ENCODE measurements at regions not wholly inside any gene's neighbourhood (a gene's known extent, or its start where the extent isn't known, plus 50 kb on each side); places are given as distances from the start of the nearest gene placed in this dataset.

DNA sequence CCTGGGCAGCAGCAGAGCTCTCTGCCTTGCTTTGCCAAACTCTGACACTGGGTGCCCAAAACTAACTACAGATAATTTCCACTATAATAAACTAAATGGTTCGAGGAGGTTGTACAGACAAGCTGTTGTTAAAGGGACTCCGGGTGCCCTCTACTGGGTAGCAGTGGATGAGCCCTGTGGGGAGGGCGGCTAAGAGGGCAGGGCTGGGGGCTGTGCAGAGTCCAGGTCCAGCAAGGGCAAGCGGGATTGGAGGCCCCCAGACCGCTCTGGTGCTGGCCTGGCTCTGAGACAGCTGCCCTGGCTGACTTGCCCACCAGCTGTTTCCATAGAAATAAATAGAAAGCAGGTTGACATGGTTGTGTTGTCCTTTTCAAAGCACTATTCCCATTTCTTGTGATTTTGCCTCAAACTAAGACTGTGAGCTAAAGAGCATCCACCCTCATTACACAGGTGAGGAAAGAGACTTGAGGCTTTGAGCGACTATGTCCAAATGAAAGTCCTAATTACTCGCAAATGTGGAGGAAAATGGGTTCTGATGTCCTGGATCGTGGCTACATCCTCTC lies 167.6 kb upstream of the CST7 start:
- DNase-seq (ENCODE audit: insufficient read length, low spot score) (no peak), FAIRE-seq (no peak)

DNA sequence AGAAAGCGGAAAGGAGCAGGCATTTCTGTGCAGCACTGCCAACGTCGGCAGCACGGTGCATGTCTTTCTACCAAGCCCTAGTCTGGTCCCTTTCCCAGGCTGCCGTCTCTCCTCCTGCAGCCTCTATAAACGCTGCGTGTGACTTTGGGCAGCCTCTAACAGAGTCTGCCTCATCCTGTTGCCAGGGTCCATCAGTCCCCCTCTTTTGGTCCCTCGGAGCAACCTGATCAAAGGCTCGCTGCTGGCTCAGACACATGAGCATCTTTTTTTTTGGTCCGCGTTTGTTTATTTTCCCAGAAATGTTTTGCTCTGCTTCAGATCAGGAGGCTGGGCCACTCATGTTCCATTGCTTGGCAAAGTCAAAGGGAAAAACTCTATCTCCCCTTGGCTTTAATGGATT lies 166.8 kb upstream of the CST7 start:
- FAIRE-seq (no peak), DNase-seq (ENCODE audit: insufficient read length, low spot score) (no peak)
- TF ChIP-seq PAX5 (IDR thresholded peaks at IDR 0.05; ENCODE audit: insufficient read depth, low read length, severe bottlenecking) (no peak), POU2F2 (IDR thresholded peaks at IDR 0.05; ENCODE audit: low read depth, low read length) (no peak), POLR2AphosphoS5 (IDR thresholded peaks at IDR 0.05; ENCODE audit: low read depth, low read length) (no peak), POLR2A (IDR thresholded peaks at IDR 0.05; ENCODE audit: low read depth, low read length) (no peak), TAF1 (IDR thresholded peaks at IDR 0.05; ENCODE audit: low read depth, low read length) (no peak), SPI1 (IDR thresholded peaks at IDR 0.05; ENCODE audit: low read depth, low read length) (no peak)

More for the DNA sequence above, 167.6 kb upstream of the CST7 start:
- TF ChIP-seq PAX5 (IDR thresholded peaks at IDR 0.05; ENCODE audit: insufficient read depth, low read length, severe bottlenecking) (no peak), SPI1 (IDR thresholded peaks at IDR 0.05; ENCODE audit: low read depth, low read length) (no peak), POU2F2 (IDR thresholded peaks at IDR 0.05; ENCODE audit: low read depth, low read length) (no peak), POLR2A (IDR thresholded peaks at IDR 0.05; ENCODE audit: low read depth, low read length) (no peak), TAF1 (IDR thresholded peaks at IDR 0.05; ENCODE audit: low read depth, low read length) (no peak), POLR2AphosphoS5 (IDR thresholded peaks at IDR 0.05; ENCODE audit: low read depth, low read length) (no peak)

DNA sequence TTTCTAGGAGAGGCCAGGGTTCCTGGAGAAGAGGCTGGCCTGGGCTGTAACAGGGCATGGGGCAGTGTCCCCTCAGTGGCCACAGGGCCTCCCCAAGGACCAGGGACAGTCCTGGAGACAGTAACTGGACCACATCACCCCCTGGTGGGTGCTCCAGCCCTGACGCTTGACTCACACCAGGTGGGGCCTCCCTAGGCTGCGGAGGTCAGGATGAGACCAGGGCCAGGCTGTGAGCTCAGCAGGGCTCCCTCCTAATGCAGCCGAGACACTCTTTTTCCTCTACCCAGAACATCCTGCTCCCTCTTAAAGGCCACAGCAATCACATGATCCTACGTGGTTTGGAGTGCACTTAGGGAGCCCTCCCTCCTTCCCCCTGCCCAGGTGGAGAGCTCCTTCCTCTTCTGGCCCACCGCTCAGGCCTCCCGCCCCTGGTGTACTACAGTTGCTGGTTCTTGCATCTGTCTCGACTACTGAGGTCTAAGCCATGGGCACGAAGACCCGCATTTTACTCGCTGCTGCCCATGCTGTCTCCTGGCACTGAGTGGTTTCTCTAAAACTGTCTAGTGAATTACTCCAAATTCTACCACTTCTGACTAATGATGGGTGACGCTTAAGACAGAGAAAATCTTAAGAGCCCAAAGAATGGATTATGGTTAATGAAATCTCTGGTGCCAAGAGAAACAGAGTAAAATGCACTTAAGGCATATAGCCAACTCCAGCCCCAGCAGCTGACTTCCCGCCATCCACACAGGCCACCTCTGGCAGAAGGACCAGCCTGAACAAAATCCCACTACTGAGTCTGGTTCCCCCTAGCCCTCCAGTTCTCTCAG lies 166.1 kb upstream of the CST7 start:
- FAIRE-seq, result no peak
- TF ChIP-seq SPI1 (IDR thresholded peaks at IDR 0.05; ENCODE audit: low read depth, low read length) (no peak), TAF1 (IDR thresholded peaks at IDR 0.05; ENCODE audit: low read depth, low read length) (no peak), PAX5 (IDR thresholded peaks at IDR 0.05; ENCODE audit: insufficient read depth, low read length, severe bottlenecking) (no peak), POLR2A (IDR thresholded peaks at IDR 0.05; ENCODE audit: low read depth, low read length) (no peak), POLR2AphosphoS5 (IDR thresholded peaks at IDR 0.05; ENCODE audit: low read depth, low read length) (no peak), POU2F2 (IDR thresholded peaks at IDR 0.05; ENCODE audit: low read depth, low read length) (no peak)
- no peak for DNase-seq (ENCODE audit: insufficient read length, low spot score)

DNA sequence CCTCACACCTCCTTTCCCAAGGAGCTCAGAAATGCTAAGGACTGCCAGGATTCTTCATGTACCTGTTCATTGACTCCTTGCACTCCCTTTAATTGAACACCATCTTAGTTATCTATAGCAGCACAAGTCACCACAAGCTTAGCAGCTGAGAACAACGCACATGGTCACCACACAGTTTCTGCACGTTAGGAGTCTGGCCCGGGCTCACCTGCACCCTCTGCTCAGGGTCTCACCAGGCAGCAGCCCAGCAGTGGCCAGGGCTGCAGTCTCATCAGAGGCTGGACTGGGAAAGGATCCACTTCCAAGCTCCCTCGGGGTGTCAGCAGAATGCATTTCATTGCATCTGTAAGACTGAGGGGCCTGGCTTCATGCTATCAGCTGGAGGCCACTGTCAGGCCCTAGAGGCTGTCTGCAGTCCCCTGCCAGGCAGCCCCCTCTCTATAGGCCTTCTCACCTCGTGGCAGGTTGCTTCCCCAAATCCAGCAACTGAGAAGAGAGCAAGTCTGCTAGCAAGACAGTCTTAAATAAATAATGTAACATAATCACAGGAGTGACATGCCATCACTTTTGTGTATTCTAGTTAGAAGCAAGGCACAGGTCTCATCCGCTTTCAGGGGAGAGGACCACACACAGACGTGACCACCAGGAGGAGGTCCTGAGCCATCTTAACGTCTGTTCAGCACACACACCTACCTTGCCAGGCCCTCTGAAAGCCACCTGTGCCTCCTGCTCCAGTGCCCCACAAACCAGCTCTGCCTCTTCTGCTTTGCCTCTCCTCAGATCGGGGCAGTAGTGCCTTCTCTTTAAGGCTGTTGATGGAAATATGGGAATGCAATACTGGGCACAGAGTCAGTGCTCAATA lies 165.2 kb upstream of the CST7 start:
- TF ChIP-seq PAX5 (IDR thresholded peaks at IDR 0.05; ENCODE audit: insufficient read depth, low read length, severe bottlenecking) (no peak), POLR2A (IDR thresholded peaks at IDR 0.05; ENCODE audit: low read depth, low read length) (no peak), SPI1 (IDR thresholded peaks at IDR 0.05; ENCODE audit: low read depth, low read length) (no peak), POLR2AphosphoS5 (IDR thresholded peaks at IDR 0.05; ENCODE audit: low read depth, low read length) (no peak), POU2F2 (IDR thresholded peaks at IDR 0.05; ENCODE audit: low read depth, low read length) (no peak), TAF1 (IDR thresholded peaks at IDR 0.05; ENCODE audit: low read depth, low read length) (no peak)
- peak; percentile 44 for DNase-seq (ENCODE audit: insufficient read length, low spot score)
- FAIRE-seq, result peak; percentile 67

DNA sequence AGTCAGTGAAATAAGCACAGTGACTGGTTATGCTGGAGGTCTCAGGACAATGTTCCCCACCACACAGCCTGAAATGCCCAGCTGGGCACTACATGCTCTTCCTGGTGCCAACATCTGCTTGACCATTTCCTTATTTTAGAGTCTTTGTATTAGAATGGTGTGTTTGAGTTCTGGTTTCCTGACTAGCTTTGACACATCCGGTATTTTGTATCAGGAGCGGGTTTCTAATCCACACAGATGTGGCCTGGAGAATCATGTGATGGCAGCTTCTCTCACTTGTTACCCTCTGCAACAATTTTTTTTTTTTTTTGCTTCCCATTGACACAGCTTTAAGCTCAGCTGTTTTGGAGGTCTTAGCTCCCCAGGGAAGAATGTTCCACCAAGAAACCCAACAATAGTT lies 164.5 kb upstream of the CST7 start:
- DNase-seq (ENCODE audit: insufficient read length, low spot score) (no peak), FAIRE-seq (no peak)
- TF ChIP-seq POLR2A (IDR thresholded peaks at IDR 0.05; ENCODE audit: low read depth, low read length), result no peak
- TF ChIP-seq POU2F2 (IDR thresholded peaks at IDR 0.05; ENCODE audit: low read depth, low read length), result no peak
- no peak for TF ChIP-seq POLR2AphosphoS5 (IDR thresholded peaks at IDR 0.05; ENCODE audit: low read depth, low read length)
- TF ChIP-seq TAF1 (IDR thresholded peaks at IDR 0.05; ENCODE audit: low read depth, low read length), result no peak
- TF ChIP-seq PAX5 (IDR thresholded peaks at IDR 0.05; ENCODE audit: insufficient read depth, low read length, severe bottlenecking), result no peak
- TF ChIP-seq SPI1 (IDR thresholded peaks at IDR 0.05; ENCODE audit: low read depth, low read length), result no peak

DNA sequence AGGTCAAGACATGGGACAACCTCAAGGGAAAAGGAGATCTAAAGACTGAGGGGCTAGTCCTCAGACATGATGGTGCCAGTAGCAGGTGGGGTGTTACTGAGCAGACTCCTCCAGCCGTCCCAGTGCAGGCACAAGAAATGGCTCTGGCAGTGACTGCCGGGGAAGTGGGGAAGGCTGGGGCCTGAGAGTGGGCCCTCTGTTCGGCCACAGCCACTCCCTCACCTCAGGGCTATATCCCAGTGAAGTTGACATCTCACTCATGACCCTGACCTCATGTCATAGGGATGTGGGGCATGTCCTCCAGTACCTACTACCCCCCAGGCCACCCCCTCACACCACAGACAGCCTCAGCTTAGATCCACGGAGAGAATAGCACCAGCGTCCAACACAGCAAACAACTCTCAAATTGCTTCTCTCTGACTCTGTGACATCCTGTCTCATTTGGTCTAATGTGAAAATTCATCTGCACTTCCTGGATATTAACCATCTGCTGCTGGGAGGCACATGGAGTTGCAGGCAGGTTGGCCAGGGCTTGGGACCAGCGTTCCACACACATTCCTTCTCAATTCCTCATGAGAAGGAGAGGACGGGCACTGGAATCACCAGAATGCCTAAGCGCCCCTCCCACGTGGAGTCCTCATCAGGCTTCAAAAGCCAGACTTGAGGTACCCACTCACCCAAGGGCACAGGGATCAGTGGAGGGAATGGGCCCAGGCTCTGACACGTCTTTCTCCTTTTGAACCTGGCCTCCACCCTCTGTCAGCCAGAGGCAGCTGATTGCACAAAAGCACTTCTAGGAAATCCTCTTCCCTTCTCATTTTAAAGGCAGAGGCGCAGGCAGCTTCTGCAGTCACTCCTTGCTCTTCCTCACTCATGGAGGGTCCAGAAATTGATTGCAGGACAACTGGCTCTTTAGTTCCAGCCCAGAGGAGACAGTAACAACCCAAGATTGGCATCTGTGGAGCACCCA lies 163.6 kb upstream of the CST7 start:
- DNase-seq (ENCODE audit: insufficient read length, low spot score) (no peak), FAIRE-seq (no peak)
- no peak for TF ChIP-seq TAF1 (IDR thresholded peaks at IDR 0.05; ENCODE audit: low read depth, low read length)
- no peak for TF ChIP-seq POLR2AphosphoS5 (IDR thresholded peaks at IDR 0.05; ENCODE audit: low read depth, low read length)
- no peak for TF ChIP-seq SPI1 (IDR thresholded peaks at IDR 0.05; ENCODE audit: low read depth, low read length)
- TF ChIP-seq POU2F2 (IDR thresholded peaks at IDR 0.05; ENCODE audit: low read depth, low read length), result no peak
- TF ChIP-seq POLR2A (IDR thresholded peaks at IDR 0.05; ENCODE audit: low read depth, low read length), result no peak

DNA sequence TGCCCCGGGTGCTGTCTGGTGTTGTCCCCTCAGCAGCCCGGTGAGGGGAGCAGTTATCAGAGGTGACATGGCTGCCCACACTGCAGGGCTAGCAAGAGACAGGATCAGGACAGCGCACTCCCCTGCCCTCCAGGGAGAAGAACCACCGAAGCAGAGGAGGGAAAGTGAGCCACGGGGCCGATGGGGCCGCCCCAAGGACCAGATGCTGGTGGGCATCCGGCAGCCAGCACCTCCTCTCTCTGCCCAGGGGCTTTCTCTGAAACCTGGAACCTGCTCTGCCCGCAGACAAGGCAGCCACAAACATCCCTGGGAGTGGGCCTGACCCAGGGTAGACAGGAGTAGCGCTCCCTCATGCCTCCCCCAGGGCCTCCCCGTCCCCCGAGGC lies 163.0 kb upstream of the CST7 start:
- no peak for DNase-seq (ENCODE audit: insufficient read length, low spot score)
- FAIRE-seq, result no peak
- no peak for TF ChIP-seq SPI1 (IDR thresholded peaks at IDR 0.05; ENCODE audit: low read depth, low read length)

DNA sequence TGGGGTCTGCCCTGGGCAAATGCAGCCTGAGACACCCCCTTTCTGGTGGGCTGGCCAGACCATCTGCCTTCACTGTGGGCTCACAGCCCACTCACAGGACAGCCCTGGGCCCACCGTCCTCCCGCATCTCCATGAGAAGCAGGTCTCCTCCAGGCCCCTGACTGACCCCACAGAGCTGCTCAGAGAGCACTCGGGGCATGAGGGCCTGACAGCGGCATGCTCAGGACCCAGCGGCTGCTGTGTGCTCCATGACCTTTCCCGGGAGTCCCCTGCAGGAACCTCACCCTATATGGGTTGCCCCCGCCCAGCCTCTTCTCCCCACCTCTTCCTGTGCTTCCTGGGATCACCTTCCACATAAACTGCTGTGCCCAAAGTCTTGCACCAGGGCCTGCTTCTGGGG lies 162.4 kb upstream of the CST7 start:
- TF ChIP-seq POU2F2 (IDR thresholded peaks at IDR 0.05; ENCODE audit: low read depth, low read length) (no peak), POLR2AphosphoS5 (IDR thresholded peaks at IDR 0.05; ENCODE audit: low read depth, low read length) (no peak), PAX5 (IDR thresholded peaks at IDR 0.05; ENCODE audit: insufficient read depth, low read length, severe bottlenecking) (no peak), TAF1 (IDR thresholded peaks at IDR 0.05; ENCODE audit: low read depth, low read length) (no peak), POLR2A (IDR thresholded peaks at IDR 0.05; ENCODE audit: low read depth, low read length) (no peak), SPI1 (IDR thresholded peaks at IDR 0.05; ENCODE audit: low read depth, low read length) (no peak)
- DNase-seq (ENCODE audit: insufficient read length, low spot score) (no peak), FAIRE-seq (no peak)

All from GM12891 (cell line).